Caco-2 (cell line): ENCODE measurements at regions not wholly inside any gene's neighbourhood (a gene's known extent, or its start where the extent isn't known, plus 50 kb on each side); places are given as distances from the start of the nearest gene placed in this dataset.

Experiments used
- BruUV-seq: library from RNA; stranded (reverse); fragments of 400-500 nt; replicated peaks from 2 replicates; lab custom pipeline; 2021; lab: Mats Ljungman, UMichigan
- CTCF ChIA-PET: fragments of 300-600 bp; sonication (Branson Sonifier 250); formaldehyde crosslinking; loops from one replicate; lab custom pipeline; 2022; ENCODE audit warnings: antibody characterized with exemption; lab: Charles Lee
- POLR2A ChIA-PET: fragments of 300-600 bp; sonication (Branson Sonifier 250); formaldehyde crosslinking; loops from one replicate; lab custom pipeline; 2022; ENCODE audit warnings: antibody characterized with exemption; lab: Charles Lee
- DNase-seq, 2 experiments: peaks; one replicate each; pipeline versions ENCODE4 v3.0.0 to v3.0.0-alpha.2; 2020 to 2022
- H3K27me3 ChIP-seq: replicated peaks from 2 replicates; pipeline ENCODE4 v1.6.0; 2011; ENCODE audit warnings: low read length; ENCODE audit not compliant: control insufficient read depth, insufficient read depth
- H3K36me3 ChIP-seq: 2 replicates; pipeline ENCODE4 v1.5.1; 2011; ENCODE audit warnings: low read length; ENCODE audit not compliant: control insufficient read depth, insufficient read depth
- H3K4me1 ChIP-seq: fragments of 250-450 bp; sonication (Bioruptor Pico); 2 replicates; pipeline ENCODE4 v1.5.1; 2020; ENCODE audit warnings: mild to moderate bottlenecking
- H3K4me3 ChIP-seq: 2 replicates; pipeline ENCODE4 v1.5.1; 2011; ENCODE audit warnings: low read depth, mild to moderate bottlenecking, control low read depth, low read length
- H3K9me3 ChIP-seq: fragments of 250-450 bp; sonication (Bioruptor Pico); 2 replicates; pipeline ENCODE4 v1.5.1; 2020; ENCODE audit warnings: mild to moderate bottlenecking, moderate library complexity
- H3K27ac Mint-ChIP-seq: one replicate; pipeline ENCODE4 v1.8.0; 2022; ENCODE audit warnings: mixed read lengths; ENCODE audit not compliant: unreplicated experiment
- H3K27me3 Mint-ChIP-seq: one replicate; pipeline ENCODE4 v1.8.0; 2022; ENCODE audit warnings: mixed read lengths; ENCODE audit not compliant: insufficient read depth, unreplicated experiment
- H3K36me3 Mint-ChIP-seq: one replicate; pipeline ENCODE4 v1.8.0; 2022; ENCODE audit warnings: mild to moderate bottlenecking, mixed read lengths; ENCODE audit not compliant: insufficient read depth, unreplicated experiment
- H3K4me1 Mint-ChIP-seq: one replicate; pipeline ENCODE4 v1.8.0; 2022; ENCODE audit warnings: low read depth, mixed read lengths; ENCODE audit not compliant: unreplicated experiment
- H3K4me3 Mint-ChIP-seq: one replicate; pipeline ENCODE4 v1.8.0; 2022; ENCODE audit warnings: mild to moderate bottlenecking, moderate library complexity, mixed read lengths; ENCODE audit not compliant: unreplicated experiment
- H3K9me3 Mint-ChIP-seq: one replicate; pipeline ENCODE4 v1.8.0; 2022; ENCODE audit warnings: mixed read lengths; ENCODE audit not compliant: unreplicated experiment
- CTCF ChIP-seq, 2 experiments: fragments of 200-600 bp in 1 of 2; IDR thresholded peaks; 1 replicate in 1 of 2; 2 replicates in 1 of 2; pipeline versions ENCODE4 v1.5.1 to v1.8.0; 2011 to 2022; ENCODE audit warnings: antibody characterized with exemption in 1 of 2, control low read depth in 1 of 2, inconsistent platforms in 1 of 2, low read depth in 1 of 2, low read length in 1 of 2, mild to moderate bottlenecking in 1 of 2, moderate library complexity in 1 of 2; ENCODE audit not compliant: insufficient read depth in 1 of 2, severe bottlenecking in 1 of 2, unreplicated experiment in 1 of 2
- intact Hi-C: fragments of 100-400 bp; cut with micrococcal nuclease; formaldehyde crosslinking; loops from one replicate; pipeline ENCODE4 v1.10.0; 2022; ENCODE audit not compliant: unreplicated experiment

GRCh38 chr4:94006932-94007331, 178.4 kb downstream of the ATOH1 start:
- TF ChIP-seq CTCF (IDR thresholded peaks at IDR 0.05; ENCODE audit: insufficient read depth in 1 of 2, low read depth in 1 of 2, low read length in 1 of 2, severe bottlenecking in 1 of 2, unreplicated experiment in 1 of 2): no peak
- Histone ChIP-seq H3K27me3 (no peaks in the 10 kb centered on the region), H3K36me3 (no peaks in the 10 kb centered on the region), H3K4me1 (no peaks in the 10 kb centered on the region), H3K4me3 (no peak overlapping the region), H3K9me3 (no peaks in the 10 kb centered on the region)
- DNase-seq: no peak
- H3K4me3 Mint-ChIP-seq: no peak overlapping the region
- intact Hi-C loops: no loop called here
- H3K27me3 Mint-ChIP-seq: no peaks in the 10 kb centered on the region
- H3K27ac Mint-ChIP-seq: no peak overlapping the region
- BruUV-seq: no TSS peak
- no peaks in the 10 kb centered on the region for H3K36me3 Mint-ChIP-seq
- H3K4me1 Mint-ChIP-seq: no peaks in the 10 kb centered on the region
- POLR2A ChIA-PET: no interaction called here
- CTCF ChIA-PET: no interaction called here
- H3K9me3 Mint-ChIP-seq: no peaks in the 10 kb centered on the region

GRCh38 chr4:94011190-94011589, 182.6 kb downstream of the ATOH1 start:
- DNase-seq: no peak
- ChIA-PET CTCF (no interaction called here), POLR2A (no interaction called here)
- no peak for TF ChIP-seq CTCF (IDR thresholded peaks at IDR 0.05; ENCODE audit: insufficient read depth in 1 of 2, low read depth in 1 of 2, low read length in 1 of 2, severe bottlenecking in 1 of 2, unreplicated experiment in 1 of 2)
- Mint-ChIP-seq H3K4me1 (no peaks in the 10 kb centered on the region), H3K9me3 (no peaks in the 10 kb centered on the region), H3K27me3 (no peaks in the 10 kb centered on the region), H3K27ac (no peak overlapping the region), H3K36me3 (no peaks in the 10 kb centered on the region), H3K4me3 (no peak overlapping the region)
- BruUV-seq: no TSS peak
- Histone ChIP-seq H3K27me3 (no peaks in the 10 kb centered on the region), H3K4me1 (no peaks in the 10 kb centered on the region), H3K9me3 (no peaks in the 10 kb centered on the region), H3K36me3 (no peaks in the 10 kb centered on the region), H3K4me3 (no peak overlapping the region)
- intact Hi-C loops: no loop called here

DNA sequence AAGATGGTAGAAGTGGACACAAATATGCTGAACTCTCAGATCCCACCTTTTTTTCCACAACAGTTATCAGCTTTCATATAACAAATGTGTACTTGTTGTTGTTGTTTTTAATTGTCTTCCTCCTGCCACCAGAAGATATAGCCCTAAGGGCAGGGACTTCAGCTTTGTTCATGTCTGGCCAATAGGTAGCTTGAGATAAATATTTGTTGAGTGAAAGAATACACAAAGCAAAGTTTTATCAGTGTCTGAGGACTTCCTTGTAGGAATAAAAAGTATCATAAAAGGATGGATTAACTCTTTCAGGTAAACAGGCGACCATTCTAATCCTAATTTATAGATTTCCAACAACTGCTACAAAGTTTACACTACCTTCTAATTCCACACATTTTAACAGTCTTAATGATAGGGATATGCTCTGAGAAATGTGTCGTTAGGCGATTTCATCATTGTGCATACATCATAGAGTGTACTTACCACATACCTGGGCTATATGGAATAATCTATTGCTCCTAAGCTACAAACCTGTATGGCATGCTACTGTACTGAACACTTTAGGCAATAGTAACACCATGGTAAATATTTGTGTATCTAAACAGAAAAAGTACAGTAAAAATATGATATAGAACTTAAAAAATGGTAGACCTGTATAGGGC, 186.1 kb downstream of the ATOH1 start:
- no peaks in the 10 kb centered on the region for H3K4me1 Mint-ChIP-seq
- H3K9me3 Mint-ChIP-seq: peaks cover 7% of the 10 kb centered on the region
- intact Hi-C loops: no loop called here
- no peak overlapping the region for H3K27ac Mint-ChIP-seq
- H3K9me3 ChIP-seq: no peaks in the 10 kb centered on the region
- H3K4me1 ChIP-seq: no peaks in the 10 kb centered on the region
- no peaks in the 10 kb centered on the region for H3K27me3 ChIP-seq
- no peaks in the 10 kb centered on the region for H3K36me3 Mint-ChIP-seq
- CTCF ChIA-PET: no interaction called here
- H3K4me3 ChIP-seq: no peak overlapping the region
- BruUV-seq: no TSS peak
- TF ChIP-seq CTCF (IDR thresholded peaks at IDR 0.05; ENCODE audit: insufficient read depth in 1 of 2, low read depth in 1 of 2, low read length in 1 of 2, severe bottlenecking in 1 of 2, unreplicated experiment in 1 of 2): no peak
- no peaks in the 10 kb centered on the region for H3K27me3 Mint-ChIP-seq
- no peak overlapping the region for H3K4me3 Mint-ChIP-seq
- H3K36me3 ChIP-seq: no peaks in the 10 kb centered on the region
- POLR2A ChIA-PET: no interaction called here
- DNase-seq: no peak
